ENCODE measurements at regions not wholly inside any gene's neighbourhood (a gene's known extent, or its start where the extent isn't known, plus 50 kb on each side); places are given as distances from the start of the nearest gene placed in this dataset.

DNA sequence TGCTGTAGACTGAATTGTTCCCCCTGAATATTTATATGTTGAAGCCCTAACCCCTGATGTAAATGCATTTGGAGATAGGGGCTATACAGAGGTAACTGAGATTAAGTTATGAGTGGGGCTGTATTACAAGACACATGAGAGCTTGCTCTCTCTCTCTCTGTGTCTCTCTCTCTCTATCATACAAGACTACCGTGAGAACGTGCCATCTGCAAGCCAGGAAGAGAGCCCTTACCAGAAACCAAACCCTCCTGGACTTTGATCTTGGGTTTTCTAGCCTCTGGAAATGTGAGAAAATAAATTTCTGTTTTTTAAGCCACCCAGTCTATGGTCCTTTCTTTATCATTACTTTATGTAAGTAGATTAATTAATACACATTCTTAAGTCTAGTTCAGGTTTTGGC lies 249.3 kb upstream of the MAN1A1 start:
- Histone ChIP-seq H3K4me1 (no peaks in the 10 kb centered on the region), H3K9me3 (no peaks in the 10 kb centered on the region), H3K27me3 (no peaks in the 10 kb centered on the region), H3K27ac (no peak overlapping the region), H3K36me3 (no peaks in the 10 kb centered on the region), H3K9ac (ENCODE audit: low read depth in 2 of 2, low read length in 2 of 2) (no peak overlapping the region), H3K4me3 (no peak overlapping the region)
- intact Hi-C loops (cut with DNase I): no loop called here
- TF ChIP-seq, protein P1, sequence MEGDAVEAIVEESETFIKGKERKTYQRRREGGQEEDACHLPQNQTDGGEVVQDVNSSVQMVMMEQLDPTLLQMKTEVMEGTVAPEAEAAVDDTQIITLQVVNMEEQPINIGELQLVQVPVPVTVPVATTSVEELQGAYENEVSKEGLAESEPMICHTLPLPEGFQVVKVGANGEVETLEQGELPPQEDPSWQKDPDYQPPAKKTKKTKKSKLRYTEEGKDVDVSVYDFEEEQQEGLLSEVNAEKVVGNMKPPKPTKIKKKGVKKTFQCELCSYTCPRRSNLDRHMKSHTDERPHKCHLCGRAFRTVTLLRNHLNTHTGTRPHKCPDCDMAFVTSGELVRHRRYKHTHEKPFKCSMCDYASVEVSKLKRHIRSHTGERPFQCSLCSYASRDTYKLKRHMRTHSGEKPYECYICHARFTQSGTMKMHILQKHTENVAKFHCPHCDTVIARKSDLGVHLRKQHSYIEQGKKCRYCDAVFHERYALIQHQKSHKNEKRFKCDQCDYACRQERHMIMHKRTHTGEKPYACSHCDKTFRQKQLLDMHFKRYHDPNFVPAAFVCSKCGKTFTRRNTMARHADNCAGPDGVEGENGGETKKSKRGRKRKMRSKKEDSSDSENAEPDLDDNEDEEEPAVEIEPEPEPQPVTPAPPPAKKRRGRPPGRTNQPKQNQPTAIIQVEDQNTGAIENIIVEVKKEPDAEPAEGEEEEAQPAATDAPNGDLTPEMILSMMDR (IDR thresholded peaks at IDR 0.05): no peak
- no peak for DNase-seq

GRCh38 chr6:119594907-119595306 lies 245.3 kb upstream of the MAN1A1 start:
- no peak overlapping the region for H3K27ac ChIP-seq
- TF ChIP-seq, protein P1 (IDR thresholded peaks at IDR 0.05): no peak
- H3K36me3 ChIP-seq: no peaks in the 10 kb centered on the region
- H3K27me3 ChIP-seq: no peaks in the 10 kb centered on the region
- DNase-seq: no peak
- H3K9ac ChIP-seq (ENCODE audit: low read depth in 2 of 2, low read length in 2 of 2): no peak overlapping the region
- intact Hi-C loops (cut with DNase I): no loop called here
- no peak overlapping the region for H3K4me3 ChIP-seq
- no peaks in the 10 kb centered on the region for H3K9me3 ChIP-seq
- H3K4me1 ChIP-seq: no peaks in the 10 kb centered on the region

- DNase-seq: no peak
- Histone ChIP-seq H3K9me3 (no peaks in the 10 kb centered on the region), H3K36me3 (no peaks in the 10 kb centered on the region), H3K4me1 (no peaks in the 10 kb centered on the region), H3K9ac (ENCODE audit: low read depth in 2 of 2, low read length in 2 of 2) (no peak overlapping the region), H3K27ac (no peak overlapping the region), H3K4me3 (no peak overlapping the region), H3K27me3 (no peaks in the 10 kb centered on the region)
- TF ChIP-seq, protein P1 (IDR thresholded peaks at IDR 0.05): no peak
- intact Hi-C loops (cut with DNase I): no loop called here
Observed at GRCh38 chr6:119591235-119591634, 241.7 kb upstream of the MAN1A1 start.

GRCh38 chr6:119590066-119590465 lies 240.5 kb upstream of the MAN1A1 start:
- no peak for DNase-seq
- TF ChIP-seq, protein P1 (IDR thresholded peaks at IDR 0.05): no peak
- intact Hi-C loops (cut with DNase I): no loop called here

DNA sequence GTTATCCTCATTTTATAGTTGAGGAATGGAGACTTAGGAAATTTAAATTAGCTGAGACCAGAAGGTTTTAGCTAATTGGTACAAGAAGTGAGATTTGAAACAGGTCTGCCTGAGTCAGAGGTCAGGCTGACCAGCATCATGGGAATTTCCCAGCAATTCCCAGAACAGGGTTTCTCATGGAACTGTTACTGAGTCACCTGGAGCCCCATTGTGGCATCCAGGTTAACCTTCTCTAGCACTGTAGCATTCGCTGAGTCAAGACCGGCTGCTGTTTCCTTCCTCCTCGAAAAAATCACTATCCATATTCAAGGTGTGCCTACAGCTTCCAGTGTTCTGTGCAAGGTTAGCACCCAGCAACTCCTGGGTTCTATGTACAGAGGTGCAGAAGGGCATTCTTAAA lies 238.0 kb upstream of the MAN1A1 start:
- H3K27me3 ChIP-seq: no peaks in the 10 kb centered on the region
- no peak overlapping the region for H3K4me3 ChIP-seq
- TF ChIP-seq, protein P1 (IDR thresholded peaks at IDR 0.05): no peak
- H3K9me3 ChIP-seq: no peaks in the 10 kb centered on the region
- intact Hi-C loops (cut with DNase I): no loop called here
- no peak overlapping the region for H3K9ac ChIP-seq (ENCODE audit: low read depth in 2 of 2, low read length in 2 of 2)
- H3K36me3 ChIP-seq: no peaks in the 10 kb centered on the region
- no peaks in the 10 kb centered on the region for H3K4me1 ChIP-seq
- no peak overlapping the region for H3K27ac ChIP-seq
- no peak for DNase-seq

More at GRCh38 chr6:119590066-119590465, 240.5 kb upstream of the MAN1A1 start:
- Histone ChIP-seq H3K27ac (no peak overlapping the region), H3K9ac (ENCODE audit: low read depth in 2 of 2, low read length in 2 of 2) (no peak overlapping the region), H3K4me3 (no peak overlapping the region), H3K4me1 (no peaks in the 10 kb centered on the region), H3K36me3 (no peaks in the 10 kb centered on the region), H3K9me3 (no peaks in the 10 kb centered on the region), H3K27me3 (no peaks in the 10 kb centered on the region)

Measured in colonic mucosa (tissue), 4 donors.